ENCODE measurements at regions not wholly inside any gene's neighbourhood (a gene's known extent, or its start where the extent isn't known, plus 50 kb on each side); places are given as distances from the start of the nearest gene placed in this dataset.
A peak's percentile ranks its signal among the peaks of the same experiment; 100 is the strongest.

GRCh38 chr22:19578180-19579004, 54.2 kb upstream of the CLDN5 start (continued):
- TF ChIP-seq ZNF740 (CRISPR knock-in tag; IDR thresholded peaks at IDR 0.05) (no peak; the same call in 1 of the 2 replicates), ZNF740 (tag; IDR thresholded peaks at IDR 0.05) (no peak), SOX6 (IDR thresholded peaks at IDR 0.05) (peak; percentile 59; the same call in 1 of the 2 replicates), ZC3H8 (IDR thresholded peaks at IDR 0.05) (no peak), E2F8 (IDR thresholded peaks at IDR 0.05; ENCODE audit: low read depth, partially characterized antibody) (no peak), MXI1 (IDR thresholded peaks at IDR 0.05; ENCODE audit: low read depth, low read length) (no peak), DEAF1 (CRISPR knock-in tag; IDR thresholded peaks at IDR 0.05) (no peak), HDAC3 (IDR thresholded peaks at IDR 0.05; ENCODE audit: borderline replicate concordance, partially characterized antibody) (no peak), L3MBTL2 (IDR thresholded peaks at IDR 0.05) (no peak), CSDE1 (IDR thresholded peaks at IDR 0.05) (no peak), ZNF197 (CRISPR knock-in tag; IDR thresholded peaks at IDR 0.05; ENCODE audit: low read depth) (0 out of 2 replicates have a peak, but pooled peaks have one; percentile 32), MEF2D (tag; conservative IDR thresholded peaks at IDR 0.05; ENCODE audit: low read depth) (no peak), NRF1 (conservative IDR thresholded peaks at IDR 0.05 in 1 of 2, IDR thresholded peaks at IDR 0.05 in 1 of 2) (0 out of 4 replicates have a peak, but pooled peaks of 1 of the 2 experiments have one; percentile 28), HMBOX1 (IDR thresholded peaks at IDR 0.05) (no peak), RB1 (IDR thresholded peaks at IDR 0.05; ENCODE audit: low read depth) (peak; percentile 45; the same call in 1 of the 2 replicates), CTBP1 (IDR thresholded peaks at IDR 0.05; ENCODE audit: borderline replicate concordance) (peak; percentile 88; the same call in 1 of the 2 replicates), FOXP1 (CRISPR knock-in tag; IDR thresholded peaks at IDR 0.05) (peak; percentile 25; the same call in 1 of the 2 replicates), TRIM24 (IDR thresholded peaks at IDR 0.05) (peak; percentile 58 to 78; a peak in 3 of 4 replicates), NEUROD1 (IDR thresholded peaks at IDR 0.05; ENCODE audit: borderline replicate concordance, low read depth, low read length, partially characterized antibody) (peak; percentile 8), ZNF174 (CRISPR knock-in tag; IDR thresholded peaks at IDR 0.05) (no peak), ZBTB1 (CRISPR knock-in tag; IDR thresholded peaks at IDR 0.05; ENCODE audit: borderline replicate concordance, low read depth) (no peak), NR2C2 (CRISPR knock-in tag; IDR thresholded peaks at IDR 0.05) (no peak), NR2C2 (tag; IDR thresholded peaks at IDR 0.05) (no peak), SMARCA5 (IDR thresholded peaks at IDR 0.05) (peak; percentile 61; the same call in 1 of the 2 replicates)
